ENCODE measurements at regions not wholly inside any gene's neighbourhood (a gene's known extent, or its start where the extent isn't known, plus 50 kb on each side); places are given as distances from the start of the nearest gene placed in this dataset.

- DNase-seq (ENCODE audit: extremely low spot score, unreplicated experiment): no peak
- H3K4me1 Mint-ChIP-seq (ENCODE audit: unreplicated experiment): peaks cover 17% of the 10 kb centered on the region
- H3K27me3 Mint-ChIP-seq (ENCODE audit: unreplicated experiment): peaks cover 2% of the 10 kb centered on the region
- no peaks in the 10 kb centered on the region for H3K9me3 Mint-ChIP-seq (ENCODE audit: unreplicated experiment)
- no peak overlapping the region for H3K4me3 Mint-ChIP-seq (ENCODE audit: unreplicated experiment)
- H3K36me3 Mint-ChIP-seq (ENCODE audit: unreplicated experiment): no peaks in the 10 kb centered on the region
- no peak for TF ChIP-seq CTCF (IDR thresholded peaks at IDR 0.05)
- peak overlapping the region; percentile 39 for H3K27ac Mint-ChIP-seq (ENCODE audit: unreplicated experiment)
Observed at GRCh38 chr2:62307469-62308389, 111.8 kb downstream of the B3GNT2 start.

- no peak for DNase-seq (ENCODE audit: extremely low spot score, unreplicated experiment)
- Mint-ChIP-seq H3K36me3 (ENCODE audit: unreplicated experiment) (no peaks in the 10 kb centered on the region), H3K9me3 (ENCODE audit: unreplicated experiment) (no peaks in the 10 kb centered on the region), H3K4me3 (ENCODE audit: unreplicated experiment) (no peak overlapping the region), H3K27me3 (ENCODE audit: unreplicated experiment) (peaks cover 7% of the 10 kb centered on the region), H3K27ac (ENCODE audit: unreplicated experiment) (peak overlapping the region; percentile 39), H3K4me1 (ENCODE audit: unreplicated experiment) (peaks cover 17% of the 10 kb centered on the region)
- TF ChIP-seq CTCF (IDR thresholded peaks at IDR 0.05): no peak
Observed at GRCh38 chr2:62306751-62307468, 111.0 kb downstream of the B3GNT2 start.

GRCh38 chr2:62305421-62306176 lies 109.7 kb downstream of the B3GNT2 start:
- no peaks in the 10 kb centered on the region for H3K36me3 Mint-ChIP-seq (ENCODE audit: unreplicated experiment)
- H3K4me3 Mint-ChIP-seq (ENCODE audit: unreplicated experiment): no peak overlapping the region
- H3K4me1 Mint-ChIP-seq (ENCODE audit: unreplicated experiment): peaks cover 17% of the 10 kb centered on the region
- H3K27me3 Mint-ChIP-seq (ENCODE audit: unreplicated experiment): peaks cover 10% of the 10 kb centered on the region
- no peaks in the 10 kb centered on the region for H3K9me3 Mint-ChIP-seq (ENCODE audit: unreplicated experiment)
- no peak overlapping the region for H3K27ac Mint-ChIP-seq (ENCODE audit: unreplicated experiment)
- TF ChIP-seq CTCF (IDR thresholded peaks at IDR 0.05): no peak
- DNase-seq (ENCODE audit: extremely low spot score, unreplicated experiment): no peak

DNA sequence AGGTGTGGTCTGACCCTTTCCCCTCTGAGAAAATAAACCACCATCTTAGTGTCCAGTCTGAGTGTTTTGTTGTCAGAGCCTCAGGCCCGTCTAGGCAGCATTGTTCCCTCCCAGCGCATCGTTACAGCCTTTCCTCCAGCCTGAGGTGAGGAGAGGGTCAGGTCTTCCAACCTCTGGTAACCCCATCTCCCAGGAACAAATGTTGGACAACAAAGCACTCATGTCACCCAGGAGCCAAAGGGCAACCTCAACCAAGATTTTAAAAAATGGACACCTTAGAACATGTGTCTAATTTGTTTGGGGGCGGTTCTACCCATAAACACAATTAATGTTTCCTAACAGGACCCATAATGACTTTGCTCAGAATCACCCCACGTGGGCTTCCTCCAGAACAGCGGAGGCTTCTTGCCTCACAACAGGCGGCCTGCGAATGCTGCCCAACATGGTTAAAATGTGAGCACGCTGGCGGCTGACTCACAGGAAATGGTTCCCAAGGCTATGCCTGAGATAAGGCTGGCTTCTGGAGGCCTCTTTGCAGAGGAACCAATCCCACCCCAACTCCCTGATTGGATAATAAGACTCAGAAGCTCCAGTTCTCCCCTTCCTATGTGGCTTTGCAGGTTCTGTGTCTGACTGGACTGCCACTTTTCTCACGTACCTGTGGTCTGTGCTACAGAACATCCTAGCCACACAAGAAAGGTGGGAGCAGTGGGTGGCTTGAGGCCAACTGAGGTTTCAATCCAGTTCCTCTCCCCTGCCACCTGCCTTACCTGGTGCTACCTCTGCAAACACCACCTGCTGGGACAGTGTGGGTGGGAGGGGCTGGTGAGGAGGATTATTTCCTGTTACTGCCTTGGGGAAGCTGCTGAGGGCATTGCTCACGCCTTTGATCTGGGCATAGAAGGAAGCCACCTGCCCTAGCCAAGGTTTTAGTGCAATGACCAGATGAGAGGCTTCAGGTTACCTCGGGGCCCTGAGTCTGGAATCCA lies 108.8 kb downstream of the B3GNT2 start:
- Mint-ChIP-seq H3K27ac (ENCODE audit: unreplicated experiment) (peak overlapping the region; percentile 55), H3K9me3 (ENCODE audit: unreplicated experiment) (no peaks in the 10 kb centered on the region), H3K4me3 (ENCODE audit: unreplicated experiment) (no peak overlapping the region), H3K4me1 (ENCODE audit: unreplicated experiment) (peaks cover 17% of the 10 kb centered on the region), H3K36me3 (ENCODE audit: unreplicated experiment) (no peaks in the 10 kb centered on the region), H3K27me3 (ENCODE audit: unreplicated experiment) (peaks cover 10% of the 10 kb centered on the region)
- no peak for TF ChIP-seq CTCF (IDR thresholded peaks at IDR 0.05)
- no peak for DNase-seq (ENCODE audit: extremely low spot score, unreplicated experiment)
